ENCODE measurements at regions not wholly inside any gene's neighbourhood (a gene's known extent, or its start where the extent isn't known, plus 50 kb on each side); places are given as distances from the start of the nearest gene placed in this dataset.

GRCh38 chr10:34017281-34017680 lies 682.8 kb upstream of the NRP1 start:
- TF ChIP-seq POLR2A (IDR thresholded peaks at IDR 0.05) (no peak), CTCF (IDR thresholded peaks at IDR 0.05) (no peak)
- no peak overlapping the region for H3K27ac ChIP-seq
- 62 to 74% methylated on average over 1 of the region's 1 CpG for WGBS, 2 donors
- no peak overlapping the region for H3K4me3 ChIP-seq
- no peak for DNase-seq
- no peaks in the 10 kb centered on the region for H3K4me1 ChIP-seq
- intact Hi-C loops (cut with DNase I; ENCODE audit: low total_unique reads): no loop called here
- no peaks in the 10 kb centered on the region for H3K36me3 ChIP-seq (ENCODE audit: low read depth, missing control alignments)
- H3K27me3 ChIP-seq: no peaks in the 10 kb centered on the region
- H3K9me3 ChIP-seq: no peaks in the 10 kb centered on the region

GRCh38 chr10:34016576-34016975 lies 682.1 kb upstream of the NRP1 start:
- no peaks in the 10 kb centered on the region for H3K27me3 ChIP-seq
- H3K4me3 ChIP-seq: no peak overlapping the region
- intact Hi-C loops (cut with DNase I; ENCODE audit: low total_unique reads): no loop called here
- no peaks in the 10 kb centered on the region for H3K9me3 ChIP-seq
- WGBS, 2 donors: 93% methylated on average over 2 of the region's 2 CpGs
- H3K27ac ChIP-seq: no peak overlapping the region
- no peaks in the 10 kb centered on the region for H3K36me3 ChIP-seq (ENCODE audit: low read depth, missing control alignments)
- TF ChIP-seq CTCF (IDR thresholded peaks at IDR 0.05): no peak
- TF ChIP-seq POLR2A (IDR thresholded peaks at IDR 0.05): no peak
- no peak for DNase-seq
- H3K4me1 ChIP-seq: no peaks in the 10 kb centered on the region

- H3K27ac ChIP-seq: no peak overlapping the region
- intact Hi-C loops (cut with DNase I; ENCODE audit: low total_unique reads): no loop called here
- no peaks in the 10 kb centered on the region for H3K4me1 ChIP-seq
- no peak for DNase-seq
- TF ChIP-seq CTCF (IDR thresholded peaks at IDR 0.05) (no peak), POLR2A (IDR thresholded peaks at IDR 0.05) (no peak)
- H3K4me3 ChIP-seq: no peak overlapping the region
- H3K27me3 ChIP-seq: no peaks in the 10 kb centered on the region
- H3K9me3 ChIP-seq: no peaks in the 10 kb centered on the region
- H3K36me3 ChIP-seq (ENCODE audit: low read depth, missing control alignments): no peaks in the 10 kb centered on the region
- 92 to 94% methylated on average over 2 of the region's 2 CpGs for WGBS, 2 donors
Observed at GRCh38 chr10:34015700-34016099, 681.2 kb upstream of the NRP1 start.

- 91 to 98% methylated on average over 2 of the region's 2 CpGs for WGBS, 2 donors
Observed at GRCh38 chr10:34013235-34013634, 678.8 kb upstream of the NRP1 start.

More at GRCh38 chr10:34013235-34013634, 678.8 kb upstream of the NRP1 start:
- no peak for TF ChIP-seq POLR2A (IDR thresholded peaks at IDR 0.05)
- no peak for TF ChIP-seq CTCF (IDR thresholded peaks at IDR 0.05)
- intact Hi-C loops (cut with DNase I; ENCODE audit: low total_unique reads): no loop called here
- no peaks in the 10 kb centered on the region for H3K4me1 ChIP-seq
- no peaks in the 10 kb centered on the region for H3K27me3 ChIP-seq
- DNase-seq: no peak
- no peaks in the 10 kb centered on the region for H3K36me3 ChIP-seq (ENCODE audit: low read depth, missing control alignments)
- H3K27ac ChIP-seq: no peak overlapping the region
- H3K4me3 ChIP-seq: no peak overlapping the region
- H3K9me3 ChIP-seq: no peaks in the 10 kb centered on the region
